ENCODE measurements at regions not wholly inside any gene's neighbourhood (a gene's known extent, or its start where the extent isn't known, plus 50 kb on each side); places are given as distances from the start of the nearest gene placed in this dataset.

GRCh38 chr3:102810937-102811336, 376.1 kb downstream of the ZPLD1 start:
- no peak for DNase-seq (ENCODE audit: low spot score in 2 of 2)
- intact Hi-C loops (cut with DNase I) = no loop called here
- Histone ChIP-seq H3K27ac (no peak overlapping the region), H3K4me1 (no peaks in the 10 kb centered on the region), H3K4me3 (no peak overlapping the region), H3K36me3 (no peaks in the 10 kb centered on the region), H3K9me3 (no peaks in the 10 kb centered on the region), H3K27me3 (no peaks in the 10 kb centered on the region)
- TF ChIP-seq, protein P1, sequence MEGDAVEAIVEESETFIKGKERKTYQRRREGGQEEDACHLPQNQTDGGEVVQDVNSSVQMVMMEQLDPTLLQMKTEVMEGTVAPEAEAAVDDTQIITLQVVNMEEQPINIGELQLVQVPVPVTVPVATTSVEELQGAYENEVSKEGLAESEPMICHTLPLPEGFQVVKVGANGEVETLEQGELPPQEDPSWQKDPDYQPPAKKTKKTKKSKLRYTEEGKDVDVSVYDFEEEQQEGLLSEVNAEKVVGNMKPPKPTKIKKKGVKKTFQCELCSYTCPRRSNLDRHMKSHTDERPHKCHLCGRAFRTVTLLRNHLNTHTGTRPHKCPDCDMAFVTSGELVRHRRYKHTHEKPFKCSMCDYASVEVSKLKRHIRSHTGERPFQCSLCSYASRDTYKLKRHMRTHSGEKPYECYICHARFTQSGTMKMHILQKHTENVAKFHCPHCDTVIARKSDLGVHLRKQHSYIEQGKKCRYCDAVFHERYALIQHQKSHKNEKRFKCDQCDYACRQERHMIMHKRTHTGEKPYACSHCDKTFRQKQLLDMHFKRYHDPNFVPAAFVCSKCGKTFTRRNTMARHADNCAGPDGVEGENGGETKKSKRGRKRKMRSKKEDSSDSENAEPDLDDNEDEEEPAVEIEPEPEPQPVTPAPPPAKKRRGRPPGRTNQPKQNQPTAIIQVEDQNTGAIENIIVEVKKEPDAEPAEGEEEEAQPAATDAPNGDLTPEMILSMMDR (IDR thresholded peaks at IDR 0.05) = no peak

GRCh38 chr3:102826636-102827035, 391.8 kb downstream of the ZPLD1 start:
- H3K9me3 ChIP-seq = no peaks in the 10 kb centered on the region
- no peak overlapping the region for H3K4me3 ChIP-seq
- H3K27ac ChIP-seq = no peak overlapping the region
- no peaks in the 10 kb centered on the region for H3K27me3 ChIP-seq
- H3K36me3 ChIP-seq = no peaks in the 10 kb centered on the region
- no peak for DNase-seq (ENCODE audit: low spot score in 2 of 2)
- TF ChIP-seq, protein P1 (IDR thresholded peaks at IDR 0.05) = no peak
- intact Hi-C loops (cut with DNase I) = no loop called here
- no peaks in the 10 kb centered on the region for H3K4me1 ChIP-seq

DNA sequence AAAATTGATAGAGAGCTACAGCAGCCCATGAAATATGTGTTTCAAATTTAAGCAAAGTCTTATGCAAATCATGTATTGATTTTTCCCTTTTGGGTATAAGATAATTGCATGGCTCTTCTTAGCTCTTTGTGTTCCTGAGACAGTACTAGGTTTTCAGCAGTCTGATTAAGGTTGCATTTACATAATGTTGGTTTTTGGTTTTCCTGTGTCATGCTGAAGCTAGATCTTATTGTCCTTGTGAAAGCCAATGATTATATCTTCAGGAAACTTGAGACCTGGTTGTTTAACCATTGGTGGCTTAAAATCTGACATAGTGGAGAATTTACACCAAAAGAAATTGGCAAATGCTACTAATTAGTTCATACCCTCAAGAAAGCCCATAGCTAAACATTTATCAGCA, 392.6 kb downstream of the ZPLD1 start:
- Histone ChIP-seq H3K9me3 (no peaks in the 10 kb centered on the region), H3K4me1 (no peaks in the 10 kb centered on the region), H3K4me3 (no peak overlapping the region), H3K27ac (no peak overlapping the region), H3K36me3 (no peaks in the 10 kb centered on the region), H3K27me3 (no peaks in the 10 kb centered on the region)
- TF ChIP-seq, protein P1 (IDR thresholded peaks at IDR 0.05) = no peak
- DNase-seq (ENCODE audit: low spot score in 2 of 2) = no peak
- intact Hi-C loops (cut with DNase I) = no loop called here

- TF ChIP-seq, protein P1 (IDR thresholded peaks at IDR 0.05) = no peak
- Histone ChIP-seq H3K4me3 (no peak overlapping the region), H3K27me3 (no peaks in the 10 kb centered on the region), H3K9me3 (no peaks in the 10 kb centered on the region), H3K36me3 (no peaks in the 10 kb centered on the region), H3K27ac (no peak overlapping the region), H3K4me1 (no peaks in the 10 kb centered on the region)
- no peak for DNase-seq (ENCODE audit: low spot score in 2 of 2)
- intact Hi-C loops (cut with DNase I) = no loop called here
Measured at GRCh38 chr3:102830415-102830814, 395.6 kb downstream of the ZPLD1 start.

DNA sequence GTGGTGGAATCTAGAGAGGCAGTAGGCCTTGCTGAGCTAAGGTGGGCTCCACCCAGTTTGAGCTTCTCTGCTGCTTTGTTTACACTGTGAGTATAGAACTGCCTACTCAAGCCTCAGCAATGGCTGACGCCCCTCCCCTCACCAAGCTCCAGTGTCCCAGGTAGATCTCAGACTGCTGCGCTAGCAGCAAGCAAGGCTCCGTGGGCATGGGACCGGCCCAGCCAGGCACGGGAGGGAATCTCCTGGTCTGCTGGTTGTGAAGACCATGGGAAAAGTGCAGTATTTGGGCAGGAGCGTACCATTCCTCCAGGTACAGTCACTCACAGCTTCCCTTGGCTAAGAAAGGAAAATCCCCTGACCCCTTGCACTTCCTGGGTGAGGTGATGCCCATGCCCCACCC, 407.1 kb downstream of the ZPLD1 start:
- H3K36me3 ChIP-seq = no peaks in the 10 kb centered on the region
- TF ChIP-seq, protein P1 (IDR thresholded peaks at IDR 0.05) = no peak
- no peak overlapping the region for H3K4me3 ChIP-seq
- no peak for DNase-seq (ENCODE audit: low spot score in 2 of 2)
- no peaks in the 10 kb centered on the region for H3K9me3 ChIP-seq
- intact Hi-C loops (cut with DNase I) = no loop called here
- H3K4me1 ChIP-seq = no peaks in the 10 kb centered on the region
- no peak overlapping the region for H3K27ac ChIP-seq
- no peaks in the 10 kb centered on the region for H3K27me3 ChIP-seq

- no peak overlapping the region for H3K27ac ChIP-seq
- H3K27me3 ChIP-seq = no peaks in the 10 kb centered on the region
- intact Hi-C loops (cut with DNase I) = no loop called here
- H3K4me3 ChIP-seq = no peak overlapping the region
- no peak for DNase-seq (ENCODE audit: low spot score in 2 of 2)
- TF ChIP-seq, protein P1 (IDR thresholded peaks at IDR 0.05) = no peak
- no peaks in the 10 kb centered on the region for H3K4me1 ChIP-seq
- no peaks in the 10 kb centered on the region for H3K9me3 ChIP-seq
- H3K36me3 ChIP-seq = no peaks in the 10 kb centered on the region
Measured at GRCh38 chr3:102866845-102867244, 432.0 kb downstream of the ZPLD1 start.

All from ascending aorta (tissue), 2 donors.